ENCODE measurements at regions not wholly inside any gene's neighbourhood (a gene's known extent, or its start where the extent isn't known, plus 50 kb on each side); places are given as distances from the start of the nearest gene placed in this dataset.

DNA sequence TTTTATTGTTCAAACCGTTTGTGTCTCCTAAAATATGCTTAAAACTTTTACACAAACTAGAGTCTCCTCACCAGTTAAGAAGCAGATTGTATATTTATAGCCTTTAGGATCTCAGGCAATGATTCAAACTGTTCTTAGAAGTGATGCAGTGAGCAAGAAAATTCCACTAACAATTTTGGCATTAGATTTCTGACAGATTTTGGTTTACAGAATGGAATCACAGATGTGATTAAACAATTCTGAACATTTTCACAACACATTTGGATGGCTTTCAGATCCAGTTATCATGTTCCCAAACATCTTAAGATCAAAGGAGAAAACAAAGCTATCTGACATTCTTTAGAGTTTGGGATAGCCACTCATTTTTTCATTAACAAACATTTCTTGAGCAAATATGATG is 181.7 kb upstream of the RIOK2 start:
- Histone ChIP-seq H3K79me2 (replicated peaks; ENCODE audit: insufficient read depth, low read length) (no peaks in the 10 kb centered on the region), H3K9me3 (ENCODE audit: low read length) (no peaks in the 10 kb centered on the region), H3K9ac (ENCODE audit: low read length) (no peak overlapping the region), H3K9me2 (ENCODE audit: insufficient read depth, low read length) (no peaks in the 10 kb centered on the region), H3K36me3 (ENCODE audit: insufficient read depth, low read length) (no peaks in the 10 kb centered on the region), H3K27ac (ENCODE audit: low read length) (no peak overlapping the region), H2AFZ (ENCODE audit: low read depth, low read length) (no peak overlapping the region), H3K4me3 (ENCODE audit: low read length) (no peak overlapping the region), H3K27me3 (ENCODE audit: insufficient read depth, low read depth, low read length) (no peaks in the 10 kb centered on the region), H3K4me2 (ENCODE audit: low read length) (no peak overlapping the region), H4K20me1 (ENCODE audit: insufficient read depth) (no peaks in the 10 kb centered on the region), H3F3A (ENCODE audit: insufficient read depth, low read length, poor library complexity, severe bottlenecking) (no peaks in the 10 kb centered on the region)
- no peak for TF ChIP-seq EP300 (conservative IDR thresholded peaks at IDR 0.05; ENCODE audit: poor library complexity, severe bottlenecking)
- no peak for TF ChIP-seq SMC3 (conservative IDR thresholded peaks at IDR 0.05; ENCODE audit: poor library complexity)
- no peak for TF ChIP-seq RAD21 (conservative IDR thresholded peaks at IDR 0.05)
- no peak for TF ChIP-seq POLR2AphosphoS5 (IDR thresholded peaks at IDR 0.05)
- TF ChIP-seq MXI1 (conservative IDR thresholded peaks at IDR 0.05; ENCODE audit: poor library complexity, severe bottlenecking): no peak
- TF ChIP-seq, protein P1, sequence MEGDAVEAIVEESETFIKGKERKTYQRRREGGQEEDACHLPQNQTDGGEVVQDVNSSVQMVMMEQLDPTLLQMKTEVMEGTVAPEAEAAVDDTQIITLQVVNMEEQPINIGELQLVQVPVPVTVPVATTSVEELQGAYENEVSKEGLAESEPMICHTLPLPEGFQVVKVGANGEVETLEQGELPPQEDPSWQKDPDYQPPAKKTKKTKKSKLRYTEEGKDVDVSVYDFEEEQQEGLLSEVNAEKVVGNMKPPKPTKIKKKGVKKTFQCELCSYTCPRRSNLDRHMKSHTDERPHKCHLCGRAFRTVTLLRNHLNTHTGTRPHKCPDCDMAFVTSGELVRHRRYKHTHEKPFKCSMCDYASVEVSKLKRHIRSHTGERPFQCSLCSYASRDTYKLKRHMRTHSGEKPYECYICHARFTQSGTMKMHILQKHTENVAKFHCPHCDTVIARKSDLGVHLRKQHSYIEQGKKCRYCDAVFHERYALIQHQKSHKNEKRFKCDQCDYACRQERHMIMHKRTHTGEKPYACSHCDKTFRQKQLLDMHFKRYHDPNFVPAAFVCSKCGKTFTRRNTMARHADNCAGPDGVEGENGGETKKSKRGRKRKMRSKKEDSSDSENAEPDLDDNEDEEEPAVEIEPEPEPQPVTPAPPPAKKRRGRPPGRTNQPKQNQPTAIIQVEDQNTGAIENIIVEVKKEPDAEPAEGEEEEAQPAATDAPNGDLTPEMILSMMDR (IDR thresholded peaks at IDR 0.05; ENCODE audit: poor library complexity, severe bottlenecking): no peak
- TF ChIP-seq TAF1 (IDR thresholded peaks at IDR 0.05; ENCODE audit: low read depth): no peak
- TF ChIP-seq, protein P2, sequence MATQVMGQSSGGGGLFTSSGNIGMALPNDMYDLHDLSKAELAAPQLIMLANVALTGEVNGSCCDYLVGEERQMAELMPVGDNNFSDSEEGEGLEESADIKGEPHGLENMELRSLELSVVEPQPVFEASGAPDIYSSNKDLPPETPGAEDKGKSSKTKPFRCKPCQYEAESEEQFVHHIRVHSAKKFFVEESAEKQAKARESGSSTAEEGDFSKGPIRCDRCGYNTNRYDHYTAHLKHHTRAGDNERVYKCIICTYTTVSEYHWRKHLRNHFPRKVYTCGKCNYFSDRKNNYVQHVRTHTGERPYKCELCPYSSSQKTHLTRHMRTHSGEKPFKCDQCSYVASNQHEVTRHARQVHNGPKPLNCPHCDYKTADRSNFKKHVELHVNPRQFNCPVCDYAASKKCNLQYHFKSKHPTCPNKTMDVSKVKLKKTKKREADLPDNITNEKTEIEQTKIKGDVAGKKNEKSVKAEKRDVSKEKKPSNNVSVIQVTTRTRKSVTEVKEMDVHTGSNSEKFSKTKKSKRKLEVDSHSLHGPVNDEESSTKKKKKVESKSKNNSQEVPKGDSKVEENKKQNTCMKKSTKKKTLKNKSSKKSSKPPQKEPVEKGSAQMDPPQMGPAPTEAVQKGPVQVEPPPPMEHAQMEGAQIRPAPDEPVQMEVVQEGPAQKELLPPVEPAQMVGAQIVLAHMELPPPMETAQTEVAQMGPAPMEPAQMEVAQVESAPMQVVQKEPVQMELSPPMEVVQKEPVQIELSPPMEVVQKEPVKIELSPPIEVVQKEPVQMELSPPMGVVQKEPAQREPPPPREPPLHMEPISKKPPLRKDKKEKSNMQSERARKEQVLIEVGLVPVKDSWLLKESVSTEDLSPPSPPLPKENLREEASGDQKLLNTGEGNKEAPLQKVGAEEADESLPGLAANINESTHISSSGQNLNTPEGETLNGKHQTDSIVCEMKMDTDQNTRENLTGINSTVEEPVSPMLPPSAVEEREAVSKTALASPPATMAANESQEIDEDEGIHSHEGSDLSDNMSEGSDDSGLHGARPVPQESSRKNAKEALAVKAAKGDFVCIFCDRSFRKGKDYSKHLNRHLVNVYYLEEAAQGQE (IDR thresholded peaks at IDR 0.05; ENCODE audit: borderline replicate concordance): no peak
- no peak for TF ChIP-seq EZH2 (IDR thresholded peaks at IDR 0.05; ENCODE audit: borderline replicate concordance, insufficient read depth, low read length, poor library complexity, severe bottlenecking)

DNA sequence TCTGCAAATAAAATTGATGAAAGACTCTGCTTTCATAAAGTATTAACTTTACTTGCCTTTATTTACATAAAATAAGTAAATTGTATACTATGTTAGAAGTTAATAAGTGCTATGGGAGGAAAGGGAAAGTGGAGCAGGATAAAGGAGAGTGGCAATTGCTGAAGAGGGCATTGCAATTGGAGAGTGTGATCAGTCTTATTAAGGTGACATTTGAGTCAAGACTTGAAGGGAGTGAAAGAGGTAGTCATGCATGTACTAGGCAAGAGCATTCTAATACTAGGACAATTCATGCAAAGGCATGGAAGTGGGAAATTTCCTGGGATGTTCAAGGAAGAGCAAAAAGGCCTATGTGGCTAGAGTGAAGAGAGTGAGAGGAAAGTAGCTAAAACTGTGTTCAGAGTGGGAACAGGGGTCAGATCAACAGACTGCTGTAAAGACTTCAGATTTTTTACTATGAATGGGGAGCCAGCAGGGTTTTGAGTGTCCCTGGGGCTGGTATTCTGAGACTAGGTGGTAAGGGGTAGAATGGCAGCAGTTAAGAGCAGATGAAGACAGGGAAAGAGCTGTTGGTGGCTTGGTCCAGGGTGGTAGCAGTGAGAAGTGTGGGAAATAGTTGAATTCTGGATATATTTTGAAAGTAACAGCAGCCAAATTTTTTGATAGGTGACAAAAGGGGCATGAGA is 182.3 kb upstream of the RIOK2 start:
- Histone ChIP-seq H4K20me1 (ENCODE audit: insufficient read depth) (no peaks in the 10 kb centered on the region), H2AFZ (ENCODE audit: low read depth, low read length) (no peak overlapping the region)

More for the DNA sequence above, 182.3 kb upstream of the RIOK2 start:
- H3K27me3 ChIP-seq (ENCODE audit: insufficient read depth, low read depth, low read length): no peaks in the 10 kb centered on the region
- H3K36me3 ChIP-seq (ENCODE audit: insufficient read depth, low read length): no peaks in the 10 kb centered on the region
- H3K4me3 ChIP-seq (ENCODE audit: low read length): no peak overlapping the region
- no peaks in the 10 kb centered on the region for H3K9me3 ChIP-seq (ENCODE audit: low read length)
- H3K4me2 ChIP-seq (ENCODE audit: low read length): no peak overlapping the region
- TF ChIP-seq MXI1 (conservative IDR thresholded peaks at IDR 0.05; ENCODE audit: poor library complexity, severe bottlenecking): no peak
- TF ChIP-seq, protein P1 (IDR thresholded peaks at IDR 0.05; ENCODE audit: poor library complexity, severe bottlenecking): no peak
- no peak for TF ChIP-seq POLR2AphosphoS5 (IDR thresholded peaks at IDR 0.05)
- TF ChIP-seq, protein P2 (IDR thresholded peaks at IDR 0.05; ENCODE audit: borderline replicate concordance): no peak
- no peak for TF ChIP-seq TAF1 (IDR thresholded peaks at IDR 0.05; ENCODE audit: low read depth)
- no peak for TF ChIP-seq EP300 (conservative IDR thresholded peaks at IDR 0.05; ENCODE audit: poor library complexity, severe bottlenecking)
- H3K27ac ChIP-seq (ENCODE audit: low read length): no peak overlapping the region
- H3F3A ChIP-seq (ENCODE audit: insufficient read depth, low read length, poor library complexity, severe bottlenecking): no peaks in the 10 kb centered on the region
- H3K9ac ChIP-seq (ENCODE audit: low read length): no peak overlapping the region
- no peaks in the 10 kb centered on the region for H3K9me2 ChIP-seq (ENCODE audit: insufficient read depth, low read length)
- H3K79me2 ChIP-seq (replicated peaks; ENCODE audit: insufficient read depth, low read length): no peaks in the 10 kb centered on the region
